Liver (tissue), 3 donors: ENCODE measurements at regions not wholly inside any gene's neighbourhood (a gene's known extent, or its start where the extent isn't known, plus 50 kb on each side); places are given as distances from the start of the nearest gene placed in this dataset.

Source experiments
- CTCF ChIP-seq: fragments of 150-350 bp; IDR thresholded peaks from 2 replicates; pipeline ENCODE4 v1.5.1; 2017; ENCODE audit warnings: improper control_type of control experiment, low read depth, low read length; ENCODE audit not compliant: missing input control
- MAX ChIP-seq: IDR thresholded peaks from 2 replicates; pipeline ENCODE4 v1.6.1; 2016; ENCODE audit warnings: antibody characterized with exemption
- RAD21 ChIP-seq, 2 donors: IDR thresholded peaks; 2 replicates each; pipeline ENCODE4 v1.6.1; 2016; ENCODE audit warnings: antibody characterized with exemption in 2 of 2, mild to moderate bottlenecking in 2 of 2
- REST ChIP-seq: IDR thresholded peaks from 2 replicates; pipeline ENCODE4 v1.6.1; 2016; ENCODE audit warnings: antibody characterized with exemption, mild to moderate bottlenecking
- RXRA ChIP-seq, 2 donors: IDR thresholded peaks; 2 replicates each; pipeline ENCODE4 v1.6.1; 2017 to 2018; ENCODE audit warnings: antibody characterized with exemption in 2 of 2, mild to moderate bottlenecking in 1 of 2
- SP1 ChIP-seq: IDR thresholded peaks from 2 replicates; pipeline ENCODE4 v1.6.1; 2018; ENCODE audit warnings: antibody characterized with exemption, mild to moderate bottlenecking
- TAF1 ChIP-seq: conservative IDR thresholded peaks from 2 replicates; pipeline ENCODE4 v1.6.1; 2016; ENCODE audit warnings: antibody characterized with exemption, mild to moderate bottlenecking
- ZBTB33 ChIP-seq: IDR thresholded peaks from 2 replicates; pipeline ENCODE4 v1.6.1; 2016; ENCODE audit warnings: antibody characterized with exemption
- donor health status: healthy.
- donor health status: healthy.

- no peak for TF ChIP-seq SP1
- no peak for TF ChIP-seq REST
- TF ChIP-seq CTCF, result no peak
- TF ChIP-seq MAX, result no peak
- TF ChIP-seq RXRA (IDR thresholded peaks at IDR 0.05), result no peak
- TF ChIP-seq TAF1, result no peak
- no peak for TF ChIP-seq RAD21 (IDR thresholded peaks at IDR 0.05)
- no peak for TF ChIP-seq ZBTB33
Measured at GRCh38 chr18:51569561-51569960, 372.1 kb upstream of the MEX3C start.
